GM12891 (cell line): ENCODE measurements at regions not wholly inside any gene's neighbourhood (a gene's known extent, or its start where the extent isn't known, plus 50 kb on each side); places are given as distances from the start of the nearest gene placed in this dataset.

Source experiments
- DNase-seq: peaks from one replicate; pipeline ENCODE4 v3.0.0; 2011; ENCODE audit warnings: low spot score; ENCODE audit not compliant: insufficient read length
- FAIRE-seq: peaks from 2 replicates; lab custom pipeline; 2011; peaks lifted over from hg19 to GRCh38; lab: Jason Lieb, UNC
- PAX5 ChIP-seq: IDR thresholded peaks from 2 replicates; pipeline ENCODE4 v1.6.1; 2011; ENCODE audit warnings: low read length, moderate library complexity, mild to moderate bottlenecking; ENCODE audit not compliant: insufficient read depth, severe bottlenecking
- POLR2A ChIP-seq: IDR thresholded peaks from 2 replicates; pipeline ENCODE4 v1.6.1; 2011; ENCODE audit warnings: low read depth, low read length, control low read depth
- POLR2AphosphoS5 ChIP-seq: IDR thresholded peaks from 2 replicates; pipeline ENCODE4 v1.6.1; 2011; ENCODE audit warnings: low read depth, low read length, control low read depth
- POU2F2 ChIP-seq: IDR thresholded peaks from 2 replicates; pipeline ENCODE4 v1.6.1; 2011; ENCODE audit warnings: low read depth, mild to moderate bottlenecking, control low read depth, low read length, moderate library complexity
- SPI1 ChIP-seq: IDR thresholded peaks from 2 replicates; pipeline ENCODE4 v1.6.1; 2011; ENCODE audit warnings: low read depth, low read length, control low read depth
- TAF1 ChIP-seq: IDR thresholded peaks from 2 replicates; pipeline ENCODE4 v1.6.1; 2011; ENCODE audit warnings: low read depth, low read length, control low read depth

GRCh38 chr16:86710602-86710950 is 132.2 kb downstream of the FOXL1 start:
- FAIRE-seq: no peak
- no peak for DNase-seq
- no peak for TF ChIP-seq TAF1
- no peak for TF ChIP-seq SPI1
- no peak for TF ChIP-seq POLR2AphosphoS5
- no peak for TF ChIP-seq PAX5
- TF ChIP-seq POLR2A: no peak
- TF ChIP-seq POU2F2: no peak

GRCh38 chr16:86712158-86713009 is 134.0 kb downstream of the FOXL1 start:
- DNase-seq (no peak), FAIRE-seq (no peak)
- TF ChIP-seq POLR2AphosphoS5: no peak
- TF ChIP-seq TAF1: no peak
- no peak for TF ChIP-seq SPI1
- TF ChIP-seq POLR2A: no peak
- TF ChIP-seq PAX5: no peak
- no peak for TF ChIP-seq POU2F2

- DNase-seq: no peak
- no peak for FAIRE-seq
- TF ChIP-seq SPI1 (no peak), TAF1 (no peak), POLR2AphosphoS5 (no peak), POU2F2 (no peak), POLR2A (no peak), PAX5 (no peak)
Measured at GRCh38 chr16:86713021-86713631, 134.8 kb downstream of the FOXL1 start.

GRCh38 chr16:86714166-86714565 is 135.8 kb downstream of the FOXL1 start:
- no peak for TF ChIP-seq PAX5
- TF ChIP-seq TAF1: no peak
- TF ChIP-seq SPI1: no peak
- no peak for TF ChIP-seq POU2F2
- TF ChIP-seq POLR2A: no peak
- no peak for TF ChIP-seq POLR2AphosphoS5
- FAIRE-seq: no peak

GRCh38 chr16:86716649-86717048 is 138.3 kb downstream of the FOXL1 start:
- DNase-seq (no peak), FAIRE-seq (no peak)
- no peak for TF ChIP-seq POLR2AphosphoS5
- TF ChIP-seq TAF1: no peak
- TF ChIP-seq POU2F2: no peak
- TF ChIP-seq SPI1: no peak
- TF ChIP-seq POLR2A: no peak
- no peak for TF ChIP-seq PAX5

More at GRCh38 chr16:86714166-86714565, 135.8 kb downstream of the FOXL1 start:
- DNase-seq: no peak

GRCh38 chr16:86718118-86718517 is 139.8 kb downstream of the FOXL1 start:
- FAIRE-seq (no peak), DNase-seq (no peak)
- no peak for TF ChIP-seq POLR2A

- DNase-seq (no peak), FAIRE-seq (no peak)
- TF ChIP-seq POLR2A (no peak), POLR2AphosphoS5 (no peak), TAF1 (no peak), SPI1 (no peak), PAX5 (no peak)
Measured at GRCh38 chr16:86722970-86723369, 144.6 kb downstream of the FOXL1 start.

GRCh38 chr16:86723689-86724088 is 145.3 kb downstream of the FOXL1 start:
- TF ChIP-seq TAF1 (no peak), POLR2A (no peak), SPI1 (no peak), POU2F2 (no peak), POLR2AphosphoS5 (no peak), PAX5 (no peak)
- DNase-seq (no peak), FAIRE-seq (no peak)

GRCh38 chr16:86725401-86725800 is 147.1 kb downstream of the FOXL1 start:
- FAIRE-seq: no peak
- TF ChIP-seq POLR2AphosphoS5 (no peak), POU2F2 (no peak), PAX5 (no peak), SPI1 (no peak), POLR2A (no peak), TAF1 (no peak)
- no peak for DNase-seq

- TF ChIP-seq POU2F2 (no peak), SPI1 (no peak), POLR2AphosphoS5 (no peak), PAX5 (no peak), TAF1 (no peak), POLR2A (no peak)
- DNase-seq (no peak), FAIRE-seq (no peak)
Measured at GRCh38 chr16:86726340-86726739, 148.0 kb downstream of the FOXL1 start.
